Body of pancreas (tissue), 4 donors: ENCODE measurements at regions not wholly inside any gene's neighbourhood (a gene's known extent, or its start where the extent isn't known, plus 50 kb on each side); places are given as distances from the start of the nearest gene placed in this dataset.

Experiments used
- ATAC-seq: fragments of 150-250 bp; one replicate; pipeline ENCODE4 v1.9.1; 2016
- DNase-seq, 4 donors: peaks; one replicate each; pipeline ENCODE4 v3.0.0-alpha.2; 2019
- H3K27ac ChIP-seq, 4 donors: fragments of 200-600 bp; sonication (generic); 1 replicate in 3 of 4; 2 replicates in 1 of 4; pipeline versions ENCODE4 v1.5.1 to v1.6.1; 2016 to 2019; ENCODE audit warnings: mild to moderate bottlenecking in 1 of 4, mixed read lengths in 1 of 4, moderate library complexity in 1 of 4
- H3K27me3 ChIP-seq, 2 donors: fragments of 200-600 bp; sonication (generic); one replicate each; pipeline ENCODE4 v1.6.0; 2016; ENCODE audit warnings: mild to moderate bottlenecking in 1 of 2
- H3K36me3 ChIP-seq, 2 donors: fragments of 200-600 bp; sonication (generic); replicated peaks in 1 of 2; 2 replicates each; pipeline ENCODE4 v1.5.1; 2016; ENCODE audit warnings: low read depth in 2 of 2; ENCODE audit not compliant: insufficient read depth in 1 of 2
- H3K4me1 ChIP-seq: fragments of 200-600 bp; sonication (generic); one replicate; pipeline ENCODE4 v1.6.0; 2016
- H3K4me3 ChIP-seq, 2 donors: fragments of 200-600 bp; sonication (generic); 1 replicate in 1 of 2; 2 replicates in 1 of 2; pipeline ENCODE4 v1.5.1; 2016 to 2019
- H3K9me3 ChIP-seq, 3 donors: fragments of 200-600 bp; sonication (generic); 1 replicate in 2 of 3; 2 replicates in 1 of 3; pipeline ENCODE4 v1.5.1; 2016
- CTCF ChIP-seq, 7 experiments: fragments of 450-650 bp in 4 of 7; fragments of 200-600 bp in 3 of 7; sonication (generic) in 3 of 7; IDR thresholded peaks; one replicate each; pipeline ENCODE4 v1.5.1; 2016 to 2019; ENCODE audit warnings: antibody characterized with exemption in 7 of 7
- POLR2A ChIP-seq, 3 donors: fragments of 450-650 bp; IDR thresholded peaks; one replicate each; pipeline ENCODE4 v1.6.1; 2016; ENCODE audit warnings: antibody characterized with exemption in 3 of 3, mild to moderate bottlenecking in 2 of 3
- WGBS, 2 donors: methylation state at CpG; one replicate each; pipeline ENCODE4 v1.1.5; 2017; 5-methylcytosine and 5-hydroxymethylcytosine counted together
- intact Hi-C: fragments of 100-400 bp; cut with DNase I; formaldehyde crosslinking; loops from one replicate; pipeline ENCODE4 v1.15.1; 2023

- no peak overlapping the region for H3K4me3 ChIP-seq
- TF ChIP-seq POLR2A (IDR thresholded peaks at IDR 0.05): no peak
- TF ChIP-seq CTCF (IDR thresholded peaks at IDR 0.05): no peak
- intact Hi-C loops: no loop called here
- no peaks in the 10 kb centered on the region for H3K27me3 ChIP-seq
- H3K4me1 ChIP-seq: no peaks in the 10 kb centered on the region
- no peaks in the 10 kb centered on the region for H3K36me3 ChIP-seq
- no peaks in the 10 kb centered on the region for H3K9me3 ChIP-seq
- ATAC-seq: no peak
- DNase-seq: no peak
- no peak overlapping the region for H3K27ac ChIP-seq
- 72 to 73% methylated on average over 2 of the region's 2 CpGs for WGBS, 2 donors
Measured at GRCh38 chr1:232878086-232878485, 72.3 kb upstream of the NTPCR start.

GRCh38 chr1:232880354-232880753 lies 70.1 kb upstream of the NTPCR start:
- H3K27ac ChIP-seq: no peak overlapping the region
- no peak overlapping the region for H3K4me3 ChIP-seq
- TF ChIP-seq POLR2A (IDR thresholded peaks at IDR 0.05) (no peak), CTCF (IDR thresholded peaks at IDR 0.05) (peak in 6 of 7 experiments; percentile 18 to 48 (median 34))
- no peaks in the 10 kb centered on the region for H3K9me3 ChIP-seq
- H3K27me3 ChIP-seq: no peaks in the 10 kb centered on the region
- ATAC-seq: no peak
- DNase-seq: peak; percentile 20 to 42 (median 24)
- 25 to 34% methylated on average over 3 of the region's 3 CpGs for WGBS, 2 donors
- no peaks in the 10 kb centered on the region for H3K4me1 ChIP-seq
- no peaks in the 10 kb centered on the region for H3K36me3 ChIP-seq
- intact Hi-C loops: no loop called here

GRCh38 chr1:232883992-232884661 lies 66.3 kb upstream of the NTPCR start:
- Histone ChIP-seq H3K27ac (no peak overlapping the region), H3K27me3 (no peaks in the 10 kb centered on the region), H3K9me3 (no peaks in the 10 kb centered on the region), H3K4me3 (no peak overlapping the region), H3K4me1 (no peaks in the 10 kb centered on the region), H3K36me3 (no peaks in the 10 kb centered on the region)
- WGBS, 2 donors: 69 to 70% methylated on average over 4 of the region's 4 CpGs
- DNase-seq (no peak), ATAC-seq (no peak)
- TF ChIP-seq POLR2A (IDR thresholded peaks at IDR 0.05): no peak
- no peak for TF ChIP-seq CTCF (IDR thresholded peaks at IDR 0.05)
- intact Hi-C loops: no loop called here

- Histone ChIP-seq H3K36me3 (no peaks in the 10 kb centered on the region), H3K4me1 (no peaks in the 10 kb centered on the region), H3K9me3 (no peaks in the 10 kb centered on the region), H3K27ac (no peak overlapping the region), H3K4me3 (no peak overlapping the region), H3K27me3 (no peaks in the 10 kb centered on the region)
- 60 to 79% methylated on average over 2 of the region's 2 CpGs for WGBS, 2 donors
- TF ChIP-seq CTCF (IDR thresholded peaks at IDR 0.05) (no peak), POLR2A (IDR thresholded peaks at IDR 0.05) (no peak)
- no peak for DNase-seq
- no peak for ATAC-seq
- intact Hi-C loops: no loop called here
Measured at GRCh38 chr1:232886271-232886670, 64.1 kb upstream of the NTPCR start.

- 76 to 77% methylated on average over 5 of the region's 5 CpGs for WGBS, 2 donors
- no peak overlapping the region for H3K27ac ChIP-seq
Measured at GRCh38 chr1:232890340-232890943, 60.0 kb upstream of the NTPCR start.

More at GRCh38 chr1:232890340-232890943, 60.0 kb upstream of the NTPCR start:
- ATAC-seq (no peak), DNase-seq (no peak)
- no peaks in the 10 kb centered on the region for H3K9me3 ChIP-seq
- H3K27me3 ChIP-seq: no peaks in the 10 kb centered on the region
- no peaks in the 10 kb centered on the region for H3K36me3 ChIP-seq
- no peak overlapping the region for H3K4me3 ChIP-seq
- TF ChIP-seq POLR2A (IDR thresholded peaks at IDR 0.05): no peak
- intact Hi-C loops: no loop called here
- H3K4me1 ChIP-seq: no peaks in the 10 kb centered on the region
